GOT3 (cell line): ENCODE measurements at regions not wholly inside any gene's neighbourhood (a gene's known extent, or its start where the extent isn't known, plus 50 kb on each side); places are given as distances from the start of the nearest gene placed in this dataset.

Experiments
- DNase-seq: peaks from one replicate; lab custom pipeline; 2025; ENCODE audit warnings: mixed read lengths; lab: John Stamatoyannopoulos, UW

GRCh38 chr2:12587729-12588522 lies 128.8 kb upstream of the TRIB2 start:
- DNase-seq: peak; percentile 55

- DNase-seq: no peak
Observed at GRCh38 chr2:12588986-12589385, 127.8 kb upstream of the TRIB2 start.

GRCh38 chr2:12589802-12590320 lies 126.9 kb upstream of the TRIB2 start:
- DNase-seq: no peak

- no peak for DNase-seq
Observed at GRCh38 chr2:12592296-12592695, 124.4 kb upstream of the TRIB2 start.

GRCh38 chr2:12594590-12594989 lies 122.1 kb upstream of the TRIB2 start:
- no peak for DNase-seq

GRCh38 chr2:12596771-12597170 lies 120.0 kb upstream of the TRIB2 start:
- DNase-seq: no peak

- no peak for DNase-seq
Observed at GRCh38 chr2:12597610-12598009, 119.1 kb upstream of the TRIB2 start.

- no peak for DNase-seq
Observed at GRCh38 chr2:12602661-12603060, 114.1 kb upstream of the TRIB2 start.

- DNase-seq: no peak
Observed at GRCh38 chr2:12603781-12604295, 112.9 kb upstream of the TRIB2 start.

- DNase-seq: no peak
Observed at GRCh38 chr2:12604341-12604740, 112.4 kb upstream of the TRIB2 start.

- DNase-seq: no peak
Observed at GRCh38 chr2:12605366-12605765, 111.4 kb upstream of the TRIB2 start.

- DNase-seq: no peak
Observed at GRCh38 chr2:12605936-12606335, 110.8 kb upstream of the TRIB2 start.

- DNase-seq: no peak
Observed at GRCh38 chr2:12606472-12607000, 110.2 kb upstream of the TRIB2 start.

GRCh38 chr2:12607971-12608370 lies 108.8 kb upstream of the TRIB2 start:
- DNase-seq: no peak

- DNase-seq: no peak
Observed at GRCh38 chr2:12610314-12610713, 106.4 kb upstream of the TRIB2 start.

- DNase-seq: no peak
Observed at GRCh38 chr2:12612168-12612567, 104.6 kb upstream of the TRIB2 start.

- DNase-seq: no peak
Observed at GRCh38 chr2:12612671-12613070, 104.1 kb upstream of the TRIB2 start.

GRCh38 chr2:12613137-12613835 lies 103.5 kb upstream of the TRIB2 start:
- DNase-seq: no peak

- no peak for DNase-seq
Observed at GRCh38 chr2:12615509-12615908, 101.2 kb upstream of the TRIB2 start.

GRCh38 chr2:12616456-12617156 lies 100.1 kb upstream of the TRIB2 start:
- DNase-seq: no peak

GRCh38 chr2:12617366-12617765 lies 99.4 kb upstream of the TRIB2 start:
- no peak for DNase-seq

GRCh38 chr2:12617853-12618252 lies 98.9 kb upstream of the TRIB2 start:
- DNase-seq: no peak
